OCI-M1 (cell line): ENCODE measurements at regions not wholly inside any gene's neighbourhood (a gene's known extent, or its start where the extent isn't known, plus 50 kb on each side); places are given as distances from the start of the nearest gene placed in this dataset.
"Not testable (repeated sequence)": the region's sequence is repeated elsewhere in the genome, so short reads cannot be mapped to it uniquely, and the experiment has no call there.

Source experiments
- DNase-seq: peaks from one replicate; lab custom pipeline; 2025; lab: John Stamatoyannopoulos, UW

- DNase-seq: no peak
Observed at GRCh38 chr14:104304451-104305351, 166.3 kb downstream of the KIF26A start.

GRCh38 chr14:104305511-104306449 lies 167.4 kb downstream of the KIF26A start:
- no peak for DNase-seq

GRCh38 chr14:104306450-104307040 lies 168.2 kb downstream of the KIF26A start:
- no peak for DNase-seq

- no peak for DNase-seq
Observed at GRCh38 chr14:104307246-104307626, 168.8 kb downstream of the KIF26A start.

- DNase-seq: no peak
Observed at GRCh38 chr14:104307627-104308401, 169.4 kb downstream of the KIF26A start.

- not testable (repeated sequence) for DNase-seq
Observed at GRCh38 chr14:104308534-104308933, 170.1 kb downstream of the KIF26A start.

- no peak for DNase-seq
Observed at GRCh38 chr14:104309657-104310369, 171.4 kb downstream of the KIF26A start.

GRCh38 chr14:104311358-104311757 lies 173.0 kb downstream of the KIF26A start:
- DNase-seq: no peak

GRCh38 chr14:104313674-104314073 lies 175.3 kb downstream of the KIF26A start:
- no peak for DNase-seq

- DNase-seq: no peak
Observed at GRCh38 chr14:104314251-104314941, 176.0 kb downstream of the KIF26A start.

GRCh38 chr14:104315169-104315568 lies 176.8 kb downstream of the KIF26A start:
- DNase-seq: no peak

DNA sequence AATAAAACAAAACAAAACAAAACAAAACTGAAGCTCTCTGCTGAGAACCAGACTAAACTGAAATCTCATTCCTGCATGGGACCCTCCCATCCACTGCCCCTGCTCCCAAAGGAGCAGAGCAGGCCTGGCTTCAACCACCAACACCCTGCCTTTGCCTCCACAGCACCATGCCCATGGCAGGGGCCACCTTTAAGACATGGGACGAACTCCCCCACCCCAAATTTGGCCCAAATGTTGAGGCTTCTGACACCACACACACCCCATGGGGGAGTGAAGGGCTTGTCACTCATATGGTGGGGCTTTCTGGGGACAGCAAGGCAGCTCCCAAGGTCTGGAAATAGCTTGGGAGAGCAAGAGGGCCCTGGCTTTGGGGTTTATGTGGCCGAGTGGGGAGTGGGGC lies 177.2 kb downstream of the KIF26A start:
- no peak for DNase-seq

DNA sequence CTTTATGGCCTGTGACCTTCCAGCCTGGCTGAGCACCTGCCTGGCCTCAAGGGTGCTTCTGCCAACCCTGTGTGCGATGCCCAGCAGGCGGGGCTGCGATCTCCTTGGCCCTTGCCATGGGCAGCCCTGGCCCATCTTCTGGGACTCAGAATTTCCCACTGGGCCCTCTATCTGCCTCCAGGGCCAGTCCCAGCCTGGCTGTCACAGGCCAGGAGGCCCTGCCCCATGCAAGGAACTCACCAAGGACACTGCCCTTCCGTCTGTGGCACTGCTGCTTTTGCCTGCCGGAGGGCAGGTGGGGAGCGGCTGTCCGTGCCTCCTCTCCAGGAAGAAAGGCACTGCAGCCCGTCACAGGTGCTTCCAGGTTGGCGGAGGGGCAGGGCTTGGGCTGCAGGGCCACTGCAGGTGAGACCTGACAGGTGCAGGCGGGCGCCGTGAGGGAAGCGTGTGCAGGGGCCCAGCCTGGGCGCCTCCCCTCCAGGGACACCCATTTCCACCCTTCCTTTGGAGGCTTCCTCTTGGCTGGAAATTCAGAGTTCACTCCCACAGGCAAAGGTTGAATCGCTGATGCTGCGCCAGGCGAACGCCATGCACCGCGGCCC lies 177.8 kb downstream of the KIF26A start:
- DNase-seq: no peak

DNA sequence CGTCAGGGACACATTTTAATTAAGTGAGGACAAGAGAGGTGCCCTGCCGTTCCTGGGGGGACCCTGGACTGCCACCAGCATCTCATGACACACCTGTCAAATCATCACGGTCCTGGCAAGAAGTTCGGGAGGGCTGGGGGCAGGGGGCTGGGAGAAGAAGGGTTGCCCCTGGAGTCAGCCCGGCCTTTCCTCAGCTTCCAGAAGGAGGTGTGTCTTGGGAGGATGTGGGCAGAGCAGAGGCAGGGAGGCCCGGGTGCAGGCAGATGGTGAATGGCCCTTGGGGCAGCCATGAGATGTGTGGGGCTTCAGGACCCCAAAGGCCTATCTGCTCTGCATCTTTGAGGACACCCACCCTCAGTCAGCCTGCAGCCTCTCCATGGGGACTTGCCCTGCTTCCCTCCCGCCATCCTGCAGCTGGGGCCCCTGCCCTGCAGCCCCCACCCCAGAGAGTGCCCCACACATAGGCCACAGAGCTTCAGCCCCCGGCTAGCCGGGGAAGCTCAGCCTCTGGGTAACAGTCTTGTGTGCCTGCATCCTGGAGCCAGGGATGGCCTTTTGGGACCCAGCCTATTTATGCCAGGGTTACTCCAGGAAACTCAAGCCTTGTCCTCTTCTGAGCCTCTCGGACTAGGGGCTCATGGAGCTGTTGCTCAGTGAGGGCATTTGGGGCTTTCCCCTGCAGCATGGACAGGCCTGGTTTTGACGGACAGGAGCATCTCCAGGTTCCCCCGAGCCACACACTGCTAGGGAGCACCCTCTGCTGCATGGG lies 178.5 kb downstream of the KIF26A start:
- no peak for DNase-seq

DNA sequence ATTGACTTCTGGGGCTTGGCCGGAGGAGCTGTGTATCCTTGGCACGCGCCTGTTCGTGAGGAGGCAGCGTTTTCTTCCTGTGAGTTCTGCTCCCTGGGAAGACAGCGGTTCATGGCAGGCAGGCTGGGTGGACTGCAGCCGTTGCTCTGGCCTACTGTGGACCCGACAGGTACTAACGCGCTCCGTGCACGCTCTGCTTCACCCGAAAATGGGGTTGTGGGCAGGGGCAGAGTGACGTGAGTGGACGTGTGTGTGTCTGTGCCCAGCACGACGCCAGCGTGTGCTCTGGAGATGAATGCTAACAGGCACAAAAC lies 179.1 kb downstream of the KIF26A start:
- no peak for DNase-seq

GRCh38 chr14:104317975-104318557 lies 179.7 kb downstream of the KIF26A start:
- no peak for DNase-seq

DNA sequence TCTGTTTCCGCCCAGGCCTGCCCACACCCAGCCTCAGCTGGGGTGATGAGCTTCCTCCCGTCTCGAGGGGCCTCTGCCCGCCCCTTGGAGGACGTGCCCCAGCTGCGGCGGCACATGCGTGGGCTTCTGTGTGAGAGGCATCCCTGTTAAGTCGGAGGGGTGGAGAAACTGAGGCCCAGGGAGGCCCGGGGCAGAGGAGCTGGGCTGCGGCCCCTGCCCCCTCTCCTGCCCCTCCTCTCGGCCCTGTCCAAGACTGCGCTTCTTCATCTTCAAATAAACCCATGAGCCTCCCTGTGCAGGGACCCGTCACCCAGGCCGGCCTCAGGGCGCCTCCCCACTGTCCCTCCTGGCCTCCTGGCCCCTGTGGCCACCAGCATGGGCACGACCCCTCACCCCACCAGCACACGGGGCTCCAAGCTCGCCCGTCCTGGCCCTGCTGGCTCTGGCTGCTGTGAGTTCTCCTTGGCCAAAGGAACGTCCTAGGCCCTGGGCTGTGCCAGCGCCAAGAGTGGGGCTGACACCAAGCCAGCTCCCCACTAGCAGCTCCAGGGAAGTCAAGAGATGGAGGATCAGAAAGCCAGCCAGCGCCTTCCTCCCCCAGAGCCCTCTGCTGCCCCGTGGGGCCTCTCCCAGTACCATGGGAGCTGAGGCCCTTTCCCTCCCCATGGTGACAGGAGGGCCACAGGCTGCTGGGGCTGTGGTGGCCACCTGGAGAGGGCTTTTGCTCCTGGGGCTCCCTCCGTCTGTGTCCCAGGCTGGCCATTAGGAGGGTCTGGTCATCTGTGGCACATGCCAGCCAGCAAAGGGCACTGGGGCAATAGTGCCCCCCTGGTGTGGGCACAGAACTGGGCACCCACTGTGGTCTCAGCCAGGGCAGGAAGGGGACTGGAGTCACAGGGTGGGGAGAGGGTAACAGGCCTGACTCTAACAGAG lies 180.4 kb downstream of the KIF26A start:
- no peak for DNase-seq
